H9 (cell line): ENCODE measurements at regions not wholly inside any gene's neighbourhood (a gene's known extent, or its start where the extent isn't known, plus 50 kb on each side); places are given as distances from the start of the nearest gene placed in this dataset.

ENCODE experiments used
- DNase-seq: peaks from one replicate; pipeline ENCODE4 v3.0.0-alpha.2; 2017
- H2AFZ ChIP-seq: one replicate; pipeline ENCODE4 v1.6.1; 2013; ENCODE audit warnings: mild to moderate bottlenecking, low read length, control low read depth, moderate library complexity
- H2AK5ac ChIP-seq: 2 replicates; pipeline ENCODE4 v1.6.1; 2013; ENCODE audit warnings: low read length, control low read depth, mixed read lengths; ENCODE audit not compliant: insufficient read length
- H2BK120ac ChIP-seq: one replicate; pipeline ENCODE4 v1.6.1; 2013; ENCODE audit warnings: low read depth, mild to moderate bottlenecking, low read length, control low read depth, inconsistent platforms; ENCODE audit not compliant: poor library complexity, severe bottlenecking
- H2BK12ac ChIP-seq: 2 replicates; pipeline ENCODE4 v1.6.1; 2013; ENCODE audit warnings: low read length, control low read depth, mixed read lengths, low read depth; ENCODE audit not compliant: insufficient read length
- H2BK15ac ChIP-seq: 2 replicates; pipeline ENCODE4 v1.6.1; 2013; ENCODE audit warnings: low read depth, low read length, control low read depth
- H2BK20ac ChIP-seq: one replicate; pipeline ENCODE4 v1.6.1; 2013; ENCODE audit warnings: low read depth, mild to moderate bottlenecking, low read length, control low read depth, inconsistent platforms; ENCODE audit not compliant: poor library complexity, severe bottlenecking
- H2BK5ac ChIP-seq: 2 replicates; pipeline ENCODE4 v1.6.1; 2013; ENCODE audit warnings: low read length, control low read depth, mixed read lengths; ENCODE audit not compliant: insufficient read length
- H3K14ac ChIP-seq: 2 replicates; pipeline ENCODE4 v1.6.1; 2013; ENCODE audit warnings: low read length, control low read depth; ENCODE audit not compliant: insufficient read depth
- H3K18ac ChIP-seq: 2 replicates; pipeline ENCODE4 v1.6.1; 2013; ENCODE audit warnings: low read depth, mild to moderate bottlenecking, mixed read lengths, low read length, control low read depth; ENCODE audit not compliant: insufficient read length
- H3K23ac ChIP-seq: 2 replicates; pipeline ENCODE4 v1.6.1; 2013; ENCODE audit warnings: low read length, control low read depth, mixed read lengths, low read depth; ENCODE audit not compliant: insufficient read length
- H3K23me2 ChIP-seq: 2 replicates; pipeline ENCODE4 v1.6.1; 2013; ENCODE audit warnings: low read depth, mild to moderate bottlenecking, mixed read lengths, low read length, control low read depth; ENCODE audit not compliant: insufficient read length, poor library complexity, severe bottlenecking
- H3K27ac ChIP-seq: 2 replicates; pipeline ENCODE4 v1.5.1; 2013; ENCODE audit warnings: low read length, control low read depth, mixed read lengths, low read depth; ENCODE audit not compliant: insufficient read length
- H3K27me3 ChIP-seq: 2 replicates; pipeline ENCODE4 v1.6.1; 2013; ENCODE audit warnings: low read length, control low read depth, inconsistent platforms; ENCODE audit not compliant: insufficient read depth
- H3K4ac ChIP-seq: 2 replicates; pipeline ENCODE4 v1.6.1; 2013; ENCODE audit warnings: low read depth, mild to moderate bottlenecking, control low read depth, inconsistent platforms, low read length, moderate library complexity
- H3K4me1 ChIP-seq: 2 replicates; pipeline ENCODE4 v1.6.1; 2013; ENCODE audit warnings: low read length, control low read depth, inconsistent platforms; ENCODE audit not compliant: insufficient read depth
- H3K4me2 ChIP-seq: 2 replicates; pipeline ENCODE4 v1.6.1; 2013; ENCODE audit warnings: low read length, control low read depth, mixed read lengths; ENCODE audit not compliant: insufficient read length, insufficient read depth
- H3K56ac ChIP-seq: 2 replicates; pipeline ENCODE4 v1.6.1; 2013; ENCODE audit warnings: low read depth, mild to moderate bottlenecking, mixed read lengths, low read length, control low read depth; ENCODE audit not compliant: insufficient read length
- H3K79me1 ChIP-seq: 2 replicates; pipeline ENCODE4 v1.6.1; 2013; ENCODE audit warnings: low read depth, mild to moderate bottlenecking, moderate library complexity, low read length, control low read depth, inconsistent platforms; ENCODE audit not compliant: insufficient read depth, poor library complexity, severe bottlenecking
- H3K79me2 ChIP-seq: 2 replicates; pipeline ENCODE4 v1.6.1; 2013; ENCODE audit warnings: low read length, control low read depth, inconsistent platforms; ENCODE audit not compliant: insufficient read depth
- H3K9ac ChIP-seq: 2 replicates; pipeline ENCODE4 v1.6.1; 2013; ENCODE audit warnings: low read length, control low read depth, mixed read lengths; ENCODE audit not compliant: insufficient read length; ENCODE audit errors: extremely low read depth
- H3K9me3 ChIP-seq: one replicate; pipeline ENCODE4 v1.6.1; 2013; ENCODE audit warnings: low read depth, low read length, inconsistent platforms; ENCODE audit not compliant: control insufficient read depth
- H3T11ph ChIP-seq: one replicate; pipeline ENCODE4 v1.6.1; 2013; ENCODE audit warnings: mild to moderate bottlenecking, low read length, control low read depth, inconsistent platforms
- H4K20me1 ChIP-seq: one replicate; pipeline ENCODE4 v1.6.1; 2013; ENCODE audit not compliant: control insufficient read depth, insufficient read length, insufficient read depth
- H4K5ac ChIP-seq: 2 replicates; pipeline ENCODE4 v1.6.1; 2013; ENCODE audit warnings: low read depth, mild to moderate bottlenecking, mixed read lengths, low read length, control low read depth; ENCODE audit not compliant: insufficient read length
- H4K8ac ChIP-seq: replicated peaks from 2 replicates; pipeline ENCODE4 v1.6.1; 2013; ENCODE audit warnings: low read length, control low read depth, mixed read lengths, low read depth; ENCODE audit not compliant: insufficient read length
- H4K91ac ChIP-seq: 2 replicates; pipeline ENCODE4 v1.6.1; 2013; ENCODE audit warnings: low read depth, mild to moderate bottlenecking, moderate library complexity, mixed read lengths, low read length, control low read depth; ENCODE audit not compliant: insufficient read length
- H3K27ac Mint-ChIP-seq, 3 experiments: 2 replicates in 2 of 3; 3 replicates in 1 of 3; pipeline ENCODE4 v1.8.0; 2020 to 2021; ENCODE audit warnings: mixed read lengths in 3 of 3, mild to moderate bottlenecking in 1 of 3, moderate library complexity in 1 of 3
- H3K27me3 Mint-ChIP-seq: 2 replicates; pipeline ENCODE4 v1.8.0; 2021; ENCODE audit warnings: low read depth, mild to moderate bottlenecking, moderate library complexity, mixed read lengths
- H3K36me3 Mint-ChIP-seq, 3 experiments: 2 replicates in 2 of 3; 3 replicates in 1 of 3; pipeline ENCODE4 v1.8.0; 2020 to 2021; ENCODE audit warnings: low read depth in 3 of 3, mixed read lengths in 3 of 3; ENCODE audit not compliant: insufficient read depth in 1 of 3
- H3K4me1 Mint-ChIP-seq, 2 experiments: 2 replicates each; pipeline ENCODE4 v1.8.0; 2020; ENCODE audit warnings: mixed read lengths in 2 of 2
- H3K4me3 Mint-ChIP-seq, 2 experiments: 2 replicates in 1 of 2; 3 replicates in 1 of 2; pipeline ENCODE4 v1.8.0; 2020 to 2021; ENCODE audit warnings: mild to moderate bottlenecking in 2 of 2, mixed read lengths in 2 of 2, moderate library complexity in 1 of 2
- H3K9me3 Mint-ChIP-seq, 2 experiments: 2 replicates in 1 of 2; 3 replicates in 1 of 2; pipeline ENCODE4 v1.8.0; 2020; ENCODE audit warnings: mild to moderate bottlenecking in 2 of 2, mixed read lengths in 2 of 2, moderate library complexity in 1 of 2
- CTCF ChIP-seq: fragments of 200-600 bp; sonication (generic); conservative IDR thresholded peaks from 3 replicates; pipeline ENCODE4 v1.8.0; 2021; ENCODE audit warnings: antibody characterized with exemption, mild to moderate bottlenecking
- WGBS: extraction: QIAGEN DNeasy Blood & Tissue Kit; methylation state at CpG from one replicate; pipeline ENCODE4 v1.1.7; 2013; ENCODE audit warnings: missing lambda C conversion rate, low lambda C conversion rate, mixed read lengths; ENCODE audit not compliant: insufficient read length; ENCODE audit errors: extremely low coverage; 5-methylcytosine and 5-hydroxymethylcytosine counted together

DNA sequence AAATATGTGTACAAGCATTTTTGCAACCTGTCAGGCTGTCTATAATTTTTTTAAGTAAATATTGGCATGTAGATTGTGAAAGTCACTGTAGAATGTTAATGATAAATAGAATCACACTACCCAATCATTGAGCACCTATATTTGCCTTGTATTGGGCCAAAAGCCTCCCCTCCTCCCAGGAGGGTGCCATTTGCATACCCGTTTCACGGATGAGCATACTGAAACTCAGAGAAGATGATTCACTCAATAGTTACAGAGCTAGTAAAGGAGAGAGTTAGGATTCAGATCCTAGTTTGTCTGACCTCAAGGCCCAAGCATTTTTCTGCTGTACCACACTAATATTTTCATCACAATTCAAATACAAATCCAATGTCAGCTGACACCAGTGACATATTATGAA is 299.7 kb upstream of the CDH11 start:
- Histone ChIP-seq H4K8ac (no peak overlapping the region), H4K5ac (no peak overlapping the region), H3K27me3 (no peaks in the 10 kb centered on the region), H3K23ac (no peak overlapping the region), H3K9ac (no peak overlapping the region), H4K20me1 (no peaks in the 10 kb centered on the region), H2BK15ac (no peak overlapping the region), H2BK12ac (no peak overlapping the region), H3K9me3 (no peaks in the 10 kb centered on the region), H3K79me2 (no peaks in the 10 kb centered on the region), H3K18ac (no peak overlapping the region), H3K27ac (no peak overlapping the region), H3K4me2 (no peak overlapping the region), H2BK20ac (no peak overlapping the region), H3T11ph (no peak overlapping the region), H2AK5ac (no peak overlapping the region), H3K4ac (no peak overlapping the region), H3K79me1 (no peaks in the 10 kb centered on the region), H3K56ac (no peak overlapping the region), H2BK120ac (no peak overlapping the region), H3K14ac (no peak overlapping the region), H3K23me2 (no peaks in the 10 kb centered on the region), H2AFZ (no peak overlapping the region), H4K91ac (no peak overlapping the region), H3K4me1 (no peaks in the 10 kb centered on the region), H2BK5ac (no peak overlapping the region)
- no peak overlapping the region for H3K4me3 Mint-ChIP-seq
- H3K9me3 Mint-ChIP-seq: peaks cover 0 to 3% of the 10 kb centered on the region in 2 experiments; a peak in 1 of 5 replicates
- no CpG with 5 or more reads among the region's 2 CpGs for WGBS
- peaks cover 0 to 3% (median 0%) of the 10 kb centered on the region in 3 experiments; a peak in 3 of 7 replicates for H3K36me3 Mint-ChIP-seq
- H3K27me3 Mint-ChIP-seq: no peaks in the 10 kb centered on the region; the same call in 1 of the 2 replicates
- H3K4me1 Mint-ChIP-seq: no peaks in the 10 kb centered on the region
- TF ChIP-seq CTCF: no peak
- no peak overlapping the region for H3K27ac Mint-ChIP-seq
- DNase-seq: no peak
